ENCODE measurements at regions not wholly inside any gene's neighbourhood (a gene's known extent, or its start where the extent isn't known, plus 50 kb on each side); places are given as distances from the start of the nearest gene placed in this dataset.
"Not testable (repeated sequence)": the region's sequence is repeated elsewhere in the genome, so short reads cannot be mapped to it uniquely, and the experiment has no call there.

DNA sequence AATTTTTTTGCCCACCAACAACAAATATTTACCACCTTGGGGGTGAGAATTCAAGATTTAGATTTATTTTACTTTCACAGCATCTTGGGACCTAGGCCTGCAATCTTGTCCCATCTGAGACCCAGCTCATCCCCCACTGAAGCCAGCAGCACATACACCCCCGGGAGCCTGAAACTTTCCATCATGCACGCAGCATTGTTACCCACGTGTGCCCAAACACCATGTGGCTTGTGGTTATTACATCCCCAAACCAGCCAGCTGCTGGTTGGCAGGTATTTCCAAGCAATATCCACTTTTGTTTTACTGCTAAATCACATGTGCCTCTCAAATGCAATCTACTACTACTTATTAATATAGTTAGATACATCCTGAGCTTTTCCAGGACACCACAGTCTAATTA is 149.3 kb upstream of the NT5E start:
- Histone ChIP-seq H3K4me1 (ENCODE audit: control insufficient read depth in 1 of 2, low read depth in 2 of 2) (no peaks in the 10 kb centered on the region), H3K27me3 (replicated peaks; ENCODE audit: insufficient read depth) (no peaks in the 10 kb centered on the region), H3K27ac (no peak overlapping the region), H3K9me3 (no peaks in the 10 kb centered on the region), H3K36me3 (no peaks in the 10 kb centered on the region), H3K4me3 (no peak overlapping the region)
- ATAC-seq (ENCODE audit: insufficient number of reproducible peaks, low FRiP score, low read depth) (no peak), DNase-seq (ENCODE audit: low spot score) (no peak)
- no peak for TF ChIP-seq CTCF (IDR thresholded peaks at IDR 0.05)

DNA sequence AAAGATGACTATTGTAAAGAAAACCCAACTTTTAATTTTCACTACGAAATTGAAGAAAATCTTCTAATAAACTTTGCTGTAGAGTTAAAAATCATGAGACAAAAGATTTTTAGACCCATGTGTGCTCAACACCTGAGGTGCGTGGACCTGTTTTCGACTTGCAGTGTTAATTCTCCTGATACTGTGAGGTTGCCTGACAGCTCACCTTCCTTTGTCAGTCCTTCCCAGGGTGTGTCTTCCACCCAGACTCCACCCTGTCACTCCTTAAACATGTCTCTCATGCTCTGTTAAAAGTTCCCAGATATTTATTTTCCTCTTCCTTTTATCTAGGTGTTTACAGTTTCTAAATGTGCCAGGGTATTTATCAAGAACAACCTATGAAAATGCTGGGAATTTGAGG is 151.3 kb upstream of the NT5E start:
- no peak for TF ChIP-seq CTCF (IDR thresholded peaks at IDR 0.05)
- no peak overlapping the region for H3K4me3 ChIP-seq
- DNase-seq (ENCODE audit: low spot score): no peak
- H3K36me3 ChIP-seq: no peaks in the 10 kb centered on the region
- no peak for ATAC-seq (ENCODE audit: insufficient number of reproducible peaks, low FRiP score, low read depth)
- H3K27ac ChIP-seq: no peak overlapping the region
- no peaks in the 10 kb centered on the region for H3K4me1 ChIP-seq (ENCODE audit: control insufficient read depth in 1 of 2, low read depth in 2 of 2)
- no peaks in the 10 kb centered on the region for H3K9me3 ChIP-seq
- H3K27me3 ChIP-seq (replicated peaks; ENCODE audit: insufficient read depth): no peaks in the 10 kb centered on the region

- no peak overlapping the region for H3K27ac ChIP-seq
- no peak for DNase-seq (ENCODE audit: low spot score)
- H3K4me3 ChIP-seq: no peak overlapping the region
- H3K9me3 ChIP-seq: no peaks in the 10 kb centered on the region
- no peaks in the 10 kb centered on the region for H3K36me3 ChIP-seq
- H3K4me1 ChIP-seq (ENCODE audit: control insufficient read depth in 1 of 2, low read depth in 2 of 2): no peaks in the 10 kb centered on the region
- H3K27me3 ChIP-seq (replicated peaks; ENCODE audit: insufficient read depth): no peaks in the 10 kb centered on the region
- ATAC-seq (ENCODE audit: insufficient number of reproducible peaks, low FRiP score, low read depth): no peak
- no peak for TF ChIP-seq CTCF (IDR thresholded peaks at IDR 0.05)
Measured at GRCh38 chr6:85291326-85291725, 158.6 kb upstream of the NT5E start.

DNA sequence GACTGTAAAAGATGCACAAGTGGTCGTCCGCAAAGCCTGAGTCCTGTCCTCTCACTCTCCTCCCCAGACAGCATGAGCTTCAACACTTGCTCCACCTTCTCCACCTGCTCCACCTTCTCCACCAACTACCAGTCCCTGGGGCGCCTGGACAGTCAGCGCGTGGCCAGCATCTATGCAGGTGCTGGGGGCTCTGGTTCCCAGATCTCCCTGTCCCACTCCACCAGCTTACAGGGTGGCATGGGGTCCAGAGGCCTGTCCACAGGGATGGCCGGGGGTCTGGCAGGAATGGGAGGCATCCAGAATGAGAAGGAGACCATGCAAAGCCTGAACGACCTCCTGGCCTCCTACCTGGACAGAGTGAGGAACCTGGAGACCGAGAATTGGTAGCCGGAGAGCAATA is 162.2 kb upstream of the NT5E start:
- no peak for ATAC-seq (ENCODE audit: insufficient number of reproducible peaks, low FRiP score, low read depth)
- Histone ChIP-seq H3K4me3 (no peak overlapping the region), H3K36me3 (no peaks in the 10 kb centered on the region)

GRCh38 chr6:85287158-85287557 is 162.7 kb upstream of the NT5E start:
- DNase-seq (ENCODE audit: low spot score) (no peak), ATAC-seq (ENCODE audit: insufficient number of reproducible peaks, low FRiP score, low read depth) (no peak)
- no peak for TF ChIP-seq CTCF (IDR thresholded peaks at IDR 0.05)
- Histone ChIP-seq H3K27ac (no peak overlapping the region), H3K4me3 (no peak overlapping the region), H3K27me3 (replicated peaks; ENCODE audit: insufficient read depth) (no peaks in the 10 kb centered on the region), H3K9me3 (no peaks in the 10 kb centered on the region), H3K4me1 (ENCODE audit: control insufficient read depth in 1 of 2, low read depth in 2 of 2) (no peaks in the 10 kb centered on the region), H3K36me3 (no peaks in the 10 kb centered on the region)

More for the DNA sequence above, 162.2 kb upstream of the NT5E start:
- TF ChIP-seq CTCF (IDR thresholded peaks at IDR 0.05): no peak
- H3K9me3 ChIP-seq: no peaks in the 10 kb centered on the region
- DNase-seq (ENCODE audit: low spot score): no peak
- H3K4me1 ChIP-seq (ENCODE audit: control insufficient read depth in 1 of 2, low read depth in 2 of 2): no peaks in the 10 kb centered on the region
- no peaks in the 10 kb centered on the region for H3K27me3 ChIP-seq (replicated peaks; ENCODE audit: insufficient read depth)
- no peak overlapping the region for H3K27ac ChIP-seq

GRCh38 chr6:85286507-85286906 is 163.4 kb upstream of the NT5E start:
- not testable (repeated sequence) for DNase-seq (ENCODE audit: low spot score); H3K4me3 ChIP-seq; H3K27me3 ChIP-seq (replicated peaks; ENCODE audit: insufficient read depth); H3K27ac ChIP-seq; H3K9me3 ChIP-seq; H3K36me3 ChIP-seq; ATAC-seq (ENCODE audit: insufficient number of reproducible peaks, low FRiP score, low read depth); H3K4me1 ChIP-seq (ENCODE audit: control insufficient read depth in 1 of 2, low read depth in 2 of 2)

All from thoracic aorta (tissue), 2 donors.